ENCODE measurements at regions not wholly inside any gene's neighbourhood (a gene's known extent, or its start where the extent isn't known, plus 50 kb on each side); places are given as distances from the start of the nearest gene placed in this dataset.

- no peak for DNase-seq
Observed at GRCh38 chrX:137483554-137483953, 82.4 kb upstream of the ZIC3 start.

GRCh38 chrX:137482136-137482535 lies 83.8 kb upstream of the ZIC3 start:
- no peak for DNase-seq

GRCh38 chrX:137479386-137479785 lies 86.5 kb upstream of the ZIC3 start:
- peak; percentile 0 for DNase-seq

- DNase-seq, result no peak
Observed at GRCh38 chrX:137441711-137442110, 124.2 kb upstream of the ZIC3 start.

- no peak for DNase-seq
Observed at GRCh38 chrX:137432609-137433008, 133.3 kb upstream of the ZIC3 start.

GRCh38 chrX:137431693-137432488 lies 134.0 kb upstream of the ZIC3 start:
- no peak for DNase-seq

- DNase-seq, result no peak
Observed at GRCh38 chrX:137430984-137431475, 134.9 kb upstream of the ZIC3 start.

- DNase-seq, result no peak
Observed at GRCh38 chrX:137430301-137430700, 135.6 kb upstream of the ZIC3 start.

GRCh38 chrX:137428766-137429591 lies 136.9 kb upstream of the ZIC3 start:
- no peak for DNase-seq

- DNase-seq, result no peak
Observed at GRCh38 chrX:137428221-137428661, 137.7 kb upstream of the ZIC3 start.

- no peak for DNase-seq
Observed at GRCh38 chrX:137427816-137428215, 138.1 kb upstream of the ZIC3 start.

- no peak for DNase-seq
Observed at GRCh38 chrX:137427426-137427778, 138.5 kb upstream of the ZIC3 start.

- DNase-seq, result no peak
Observed at GRCh38 chrX:137426695-137427425, 139.1 kb upstream of the ZIC3 start.

GRCh38 chrX:137425986-137426385 lies 139.9 kb upstream of the ZIC3 start:
- no peak for DNase-seq

- no peak for DNase-seq
Observed at GRCh38 chrX:137425273-137425902, 140.5 kb upstream of the ZIC3 start.

GRCh38 chrX:137424679-137425078 lies 141.2 kb upstream of the ZIC3 start:
- DNase-seq, result no peak

GRCh38 chrX:137423241-137423640 lies 142.7 kb upstream of the ZIC3 start:
- DNase-seq, result no peak

GRCh38 chrX:137418086-137418485 lies 147.8 kb upstream of the ZIC3 start:
- DNase-seq, result no peak

GRCh38 chrX:137413190-137413589 lies 152.7 kb upstream of the ZIC3 start:
- DNase-seq, result no peak

- DNase-seq, result no peak
Observed at GRCh38 chrX:137405449-137406140, 160.3 kb upstream of the ZIC3 start.

GRCh38 chrX:137401092-137401491 lies 164.8 kb upstream of the ZIC3 start:
- DNase-seq, result no peak

Data from muscle of arm (tissue), 1 donor.